HUES64 (cell line): ENCODE measurements at regions not wholly inside any gene's neighbourhood (a gene's known extent, or its start where the extent isn't known, plus 50 kb on each side); places are given as distances from the start of the nearest gene placed in this dataset.

Experiments
- H3K27ac ChIP-seq: 2 replicates; pipeline ENCODE4 v1.7.0; 2013; ENCODE audit warnings: low read depth, low read length, inconsistent platforms
- H3K27me3 ChIP-seq: 2 replicates; pipeline ENCODE4 v1.6.1; 2013; ENCODE audit warnings: mild to moderate bottlenecking, low read length; ENCODE audit not compliant: insufficient read depth
- H3K36me3 ChIP-seq: 2 replicates; pipeline ENCODE4 v1.6.1; 2013; ENCODE audit warnings: mild to moderate bottlenecking, low read length; ENCODE audit not compliant: insufficient read depth
- H3K4me1 ChIP-seq: 2 replicates; pipeline ENCODE4 v1.6.1; 2013; ENCODE audit warnings: mild to moderate bottlenecking, low read length, moderate library complexity; ENCODE audit not compliant: insufficient read depth
- H3K4me3 ChIP-seq: 2 replicates; pipeline ENCODE4 v1.5.1; 2013; ENCODE audit warnings: mild to moderate bottlenecking, low read length, moderate library complexity
- H3K9ac ChIP-seq: 2 replicates; pipeline ENCODE4 v1.6.1; 2013; ENCODE audit warnings: mild to moderate bottlenecking, low read depth, low read length
- H3K9me3 ChIP-seq: 2 replicates; pipeline ENCODE4 v1.6.1; 2013; ENCODE audit warnings: low read depth, low read length; ENCODE audit not compliant: insufficient read depth
- WGBS: fragments of 150-250, 120-280 bp; methylation state at CpG from one replicate; pipeline ENCODE4 v1.1.7; 2013; ENCODE audit warnings: missing lambda C conversion rate; 5-methylcytosine and 5-hydroxymethylcytosine counted together

DNA sequence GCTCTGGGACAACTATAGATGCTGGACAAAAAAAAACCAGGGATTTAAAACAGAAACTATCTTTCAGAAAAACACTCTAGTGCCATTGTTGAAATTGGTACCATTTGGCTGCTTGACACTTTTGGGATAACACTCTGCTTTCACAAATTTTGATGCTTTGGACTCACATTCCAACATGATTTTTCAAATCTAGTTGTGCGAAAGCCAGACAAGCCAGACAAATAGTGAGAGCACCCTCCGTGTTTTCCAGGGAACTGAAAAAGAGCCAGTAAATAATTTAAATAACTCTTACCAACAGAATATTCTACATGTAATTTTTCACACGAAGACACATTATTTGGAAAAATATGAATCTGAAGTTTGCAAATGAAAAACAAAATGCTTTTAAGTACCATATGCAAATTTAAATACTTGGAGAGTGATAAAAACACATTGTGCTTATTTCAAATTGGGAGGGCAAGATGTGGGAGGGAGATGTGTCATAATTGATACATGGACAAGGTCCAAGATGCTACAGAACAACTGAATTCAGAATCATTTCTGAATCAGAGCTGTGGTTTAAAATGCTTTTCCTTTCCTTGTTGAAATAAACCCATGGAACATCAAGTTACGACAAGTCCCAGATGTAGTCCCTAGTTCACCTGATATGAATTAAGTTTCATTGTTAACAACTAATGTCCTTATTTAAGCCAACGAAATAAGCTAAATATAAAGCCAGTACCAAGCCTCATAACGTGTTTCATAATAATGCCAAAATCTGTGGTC, 144.2 kb upstream of the SOX2 start:
- H3K9me3 ChIP-seq = no peaks in the 10 kb centered on the region
- no peaks in the 10 kb centered on the region for H3K4me1 ChIP-seq
- H3K27ac ChIP-seq = no peak overlapping the region
- H3K9ac ChIP-seq = no peak overlapping the region
- no peak overlapping the region for H3K4me3 ChIP-seq
- WGBS = 93% methylated on average over 5 of the region's 6 CpGs
- no peaks in the 10 kb centered on the region for H3K36me3 ChIP-seq
- H3K27me3 ChIP-seq = no peaks in the 10 kb centered on the region

DNA sequence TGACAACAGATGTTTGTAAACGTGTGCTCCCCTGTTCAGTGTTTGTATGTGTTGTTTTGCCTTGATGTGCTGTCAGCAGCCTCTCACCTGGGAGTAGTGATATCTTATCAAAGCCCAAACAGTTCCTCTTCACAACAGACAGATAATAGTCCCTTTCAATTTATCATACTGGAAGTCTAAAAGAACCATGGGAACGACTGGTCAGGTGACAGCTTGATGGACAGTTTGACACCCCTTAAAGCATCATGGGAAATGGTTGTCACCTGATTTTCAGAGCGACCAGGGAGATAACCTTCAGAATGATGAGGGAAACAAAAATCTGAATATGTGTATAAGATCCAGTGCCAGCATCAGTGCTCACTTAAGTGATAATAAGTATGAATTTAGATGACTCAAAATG, 146.3 kb upstream of the SOX2 start:
- no peaks in the 10 kb centered on the region for H3K27me3 ChIP-seq
- no peak overlapping the region for H3K9ac ChIP-seq
- 78% methylated on average over 3 of the region's 3 CpGs for WGBS
- H3K27ac ChIP-seq = no peak overlapping the region
- no peaks in the 10 kb centered on the region for H3K36me3 ChIP-seq
- no peak overlapping the region for H3K4me3 ChIP-seq
- no peaks in the 10 kb centered on the region for H3K9me3 ChIP-seq
- H3K4me1 ChIP-seq = peaks cover 10% of the 10 kb centered on the region; the same call in 1 of the 2 replicates

GRCh38 chr3:181564222-181564621, 147.5 kb upstream of the SOX2 start:
- Histone ChIP-seq H3K36me3 (no peaks in the 10 kb centered on the region), H3K4me3 (no peak overlapping the region), H3K27me3 (no peaks in the 10 kb centered on the region), H3K9ac (no peak overlapping the region), H3K9me3 (no peaks in the 10 kb centered on the region), H3K27ac (no peak overlapping the region), H3K4me1 (peaks cover 10% of the 10 kb centered on the region; the same call in 1 of the 2 replicates)
- WGBS = no CpG with 5 or more reads among the region's 1 CpG

DNA sequence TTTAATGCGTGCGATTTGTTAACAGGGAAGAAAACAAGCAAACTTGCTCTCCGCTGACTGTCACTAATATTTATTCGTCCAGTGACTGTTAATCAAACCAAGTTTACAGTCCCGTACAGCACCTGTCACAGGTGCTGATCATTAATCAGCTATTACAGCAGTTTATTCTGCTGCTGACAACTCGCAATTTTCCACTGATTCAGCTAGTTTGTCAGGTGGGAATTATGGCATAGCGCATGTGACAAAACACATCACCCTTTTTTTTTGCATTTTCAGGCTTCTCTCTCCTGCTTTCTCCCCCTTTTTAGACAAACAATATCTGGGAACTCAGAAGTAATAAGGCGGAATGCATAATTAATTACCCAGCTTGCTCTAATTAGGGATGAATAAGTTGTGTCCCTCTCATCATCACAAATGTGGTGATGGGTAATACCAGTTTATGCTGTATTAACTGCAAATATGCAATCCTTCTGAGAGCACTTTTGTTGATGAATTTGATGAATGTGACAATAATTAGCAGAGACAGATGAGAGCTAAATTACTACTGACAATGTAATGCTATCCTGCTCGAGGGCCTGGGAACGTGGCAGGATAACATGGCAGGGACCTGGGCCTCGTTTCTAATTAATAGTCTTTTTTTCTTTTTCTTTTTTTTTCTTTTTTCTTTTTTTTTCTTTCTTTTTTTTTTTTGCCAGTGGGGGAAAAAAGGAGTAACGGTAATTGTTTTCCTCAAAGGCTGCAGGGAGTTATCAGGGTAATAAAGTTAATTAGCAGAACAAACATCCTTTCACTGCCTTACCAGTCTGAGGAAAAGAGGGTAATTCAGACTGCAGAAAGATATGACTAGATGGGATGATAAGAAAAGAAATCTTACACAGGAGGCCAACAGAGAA, 150.3 kb upstream of the SOX2 start:
- Histone ChIP-seq H3K9me3 (no peaks in the 10 kb centered on the region), H3K4me1 (peaks cover 10% of the 10 kb centered on the region; the same call in 1 of the 2 replicates), H3K36me3 (no peaks in the 10 kb centered on the region), H3K4me3 (no peak overlapping the region), H3K27me3 (no peaks in the 10 kb centered on the region), H3K27ac (no peak overlapping the region), H3K9ac (no peak overlapping the region)
- WGBS = 92% methylated on average over 11 of the region's 12 CpGs

- Histone ChIP-seq H3K4me3 (no peak overlapping the region), H3K9me3 (no peaks in the 10 kb centered on the region), H3K27ac (no peak overlapping the region), H3K36me3 (no peaks in the 10 kb centered on the region), H3K4me1 (peaks cover 10% of the 10 kb centered on the region; the same call in 1 of the 2 replicates), H3K27me3 (no peaks in the 10 kb centered on the region), H3K9ac (no peak overlapping the region)
- 94% methylated on average over 2 of the region's 2 CpGs for WGBS
Measured at GRCh38 chr3:181558870-181559269, 152.9 kb upstream of the SOX2 start.

- no peak overlapping the region for H3K27ac ChIP-seq
- no peak overlapping the region for H3K4me3 ChIP-seq
- no peaks in the 10 kb centered on the region for H3K36me3 ChIP-seq
- H3K9ac ChIP-seq = no peak overlapping the region
- no peaks in the 10 kb centered on the region for H3K9me3 ChIP-seq
- 86% methylated on average over 3 of the region's 3 CpGs for WGBS
- H3K4me1 ChIP-seq = no peaks in the 10 kb centered on the region
- no peaks in the 10 kb centered on the region for H3K27me3 ChIP-seq
Measured at GRCh38 chr3:181555681-181556080, 156.0 kb upstream of the SOX2 start.

DNA sequence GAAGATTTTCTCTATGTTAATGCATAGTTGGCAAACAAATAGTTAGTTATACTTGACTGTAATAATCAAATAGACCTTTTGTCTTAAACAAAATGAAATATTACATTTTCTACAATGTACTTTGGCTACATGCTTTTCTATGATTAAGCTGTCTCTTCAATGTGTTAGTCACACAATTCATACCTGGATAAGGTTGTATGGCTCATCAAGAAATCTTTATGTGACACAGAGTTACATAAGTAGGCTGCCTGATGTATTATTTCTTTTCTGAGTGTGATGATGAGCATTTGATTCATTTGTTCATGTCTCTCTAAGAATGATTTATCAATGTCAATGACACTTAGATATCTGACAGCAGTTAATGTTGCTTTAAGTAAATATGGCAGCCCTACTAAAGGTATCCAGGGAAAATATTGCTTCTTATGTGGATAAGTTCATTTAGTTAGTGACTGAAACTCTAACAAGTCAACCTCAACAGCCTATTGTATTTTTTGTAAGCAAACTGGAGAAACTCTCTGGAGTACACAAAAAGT, 157.4 kb upstream of the SOX2 start:
- Histone ChIP-seq H3K4me1 (no peaks in the 10 kb centered on the region), H3K27ac (no peak overlapping the region), H3K27me3 (no peaks in the 10 kb centered on the region), H3K4me3 (no peak overlapping the region), H3K36me3 (no peaks in the 10 kb centered on the region), H3K9me3 (no peaks in the 10 kb centered on the region), H3K9ac (no peak overlapping the region)

- no peaks in the 10 kb centered on the region for H3K36me3 ChIP-seq
- WGBS = 94% methylated on average over 3 of the region's 3 CpGs
- H3K27me3 ChIP-seq = no peaks in the 10 kb centered on the region
- no peaks in the 10 kb centered on the region for H3K9me3 ChIP-seq
- H3K4me1 ChIP-seq = no peaks in the 10 kb centered on the region
- H3K4me3 ChIP-seq = no peak overlapping the region
- no peak overlapping the region for H3K27ac ChIP-seq
- H3K9ac ChIP-seq = no peak overlapping the region
Measured at GRCh38 chr3:181549266-181549665, 162.5 kb upstream of the SOX2 start.

- H3K4me3 ChIP-seq = no peak overlapping the region
- H3K9ac ChIP-seq = no peak overlapping the region
- no peak overlapping the region for H3K27ac ChIP-seq
- no peaks in the 10 kb centered on the region for H3K27me3 ChIP-seq
- no peaks in the 10 kb centered on the region for H3K9me3 ChIP-seq
- H3K36me3 ChIP-seq = no peaks in the 10 kb centered on the region
- no peaks in the 10 kb centered on the region for H3K4me1 ChIP-seq
- WGBS = 100% methylated on average over 1 of the region's 2 CpGs
Measured at GRCh38 chr3:181541414-181541813, 170.3 kb upstream of the SOX2 start.

- 79% methylated on average over 3 of the region's 3 CpGs for WGBS
- Histone ChIP-seq H3K27me3 (no peaks in the 10 kb centered on the region), H3K4me3 (no peak overlapping the region), H3K9me3 (no peaks in the 10 kb centered on the region), H3K4me1 (peaks cover 15% of the 10 kb centered on the region), H3K36me3 (no peaks in the 10 kb centered on the region), H3K27ac (no peak overlapping the region), H3K9ac (no peak overlapping the region)
Measured at GRCh38 chr3:181534781-181535221, 176.9 kb upstream of the SOX2 start.

- Histone ChIP-seq H3K4me3 (no peak overlapping the region), H3K27me3 (no peaks in the 10 kb centered on the region), H3K9ac (no peak overlapping the region), H3K36me3 (no peaks in the 10 kb centered on the region), H3K27ac (no peak overlapping the region), H3K4me1 (peaks cover 15% of the 10 kb centered on the region), H3K9me3 (no peaks in the 10 kb centered on the region; the same call in 1 of the 2 replicates)
- 87% methylated on average over 4 of the region's 4 CpGs for WGBS
Measured at GRCh38 chr3:181533811-181534210, 177.9 kb upstream of the SOX2 start.
